HG02884 (cell line): ENCODE measurements at regions not wholly inside any gene's neighbourhood (a gene's known extent, or its start where the extent isn't known, plus 50 kb on each side); places are given as distances from the start of the nearest gene placed in this dataset.

Experiments used
- ATAC-seq: cut with Tn5 transposase; IDR thresholded peaks from one replicate; pipeline ENCODE4 v1.9.1; 2021; ENCODE audit warnings: mild to moderate bottlenecking, moderate library complexity; ENCODE audit not compliant: unreplicated experiment

DNA sequence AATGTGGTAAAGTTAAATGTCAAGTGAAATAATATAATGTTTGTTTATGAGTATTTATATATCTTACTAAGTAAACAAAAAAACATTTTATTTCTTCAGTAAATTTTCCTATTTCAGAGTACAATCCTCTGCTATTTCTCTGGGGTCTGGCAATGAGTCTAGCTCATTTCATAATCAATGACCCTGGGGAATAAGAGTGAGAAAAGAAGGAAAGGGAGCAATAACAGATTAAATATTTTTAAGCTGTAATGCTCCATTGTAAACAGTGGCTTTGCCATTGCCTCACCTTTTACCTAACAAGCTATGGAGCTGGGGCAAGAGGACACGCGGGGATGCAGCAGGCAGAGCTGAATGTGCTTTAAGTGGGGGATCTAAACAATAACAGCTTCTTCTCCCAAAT is 1071.9 kb downstream of the FLRT2 start:
- ATAC-seq = no peak

DNA sequence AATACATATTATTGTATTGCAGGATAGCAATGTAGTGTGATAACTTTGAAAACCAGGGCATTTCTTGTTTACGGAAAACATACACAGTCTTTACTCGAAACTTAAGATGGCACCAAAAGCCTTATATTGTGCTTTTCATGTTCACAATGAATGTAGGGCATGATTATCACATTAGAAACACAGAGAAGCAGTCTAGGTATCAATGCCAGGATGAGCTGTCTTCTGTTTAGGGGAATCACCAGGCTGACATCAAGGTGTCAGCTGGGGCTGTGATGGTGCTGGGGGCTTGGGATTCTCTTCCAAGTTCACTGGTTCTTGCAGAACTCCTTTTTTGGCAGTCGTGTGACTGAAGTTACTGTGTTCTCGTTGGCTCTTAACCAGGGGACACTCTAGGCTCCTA is 1067.3 kb downstream of the FLRT2 start:
- no peak for ATAC-seq

DNA sequence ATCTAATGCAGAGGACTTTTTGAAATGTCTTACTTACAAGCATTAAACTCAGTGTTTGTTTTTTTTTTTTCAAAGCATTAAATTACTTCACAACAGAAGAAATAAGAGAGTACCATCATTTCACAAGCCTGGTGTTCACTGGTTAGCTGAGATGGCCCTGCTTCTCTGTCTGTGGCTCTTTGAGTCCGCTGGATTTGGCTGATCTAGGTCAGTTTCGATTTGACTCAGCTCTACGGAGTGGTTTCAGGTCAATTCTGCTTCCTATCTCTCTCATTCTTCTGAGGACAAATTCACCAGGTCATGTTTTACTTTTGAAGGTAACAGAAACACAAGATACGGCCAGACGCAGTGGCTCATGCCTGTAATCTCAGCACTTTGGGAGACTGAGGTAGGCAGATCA is 1066.1 kb downstream of the FLRT2 start:
- no peak for ATAC-seq

DNA sequence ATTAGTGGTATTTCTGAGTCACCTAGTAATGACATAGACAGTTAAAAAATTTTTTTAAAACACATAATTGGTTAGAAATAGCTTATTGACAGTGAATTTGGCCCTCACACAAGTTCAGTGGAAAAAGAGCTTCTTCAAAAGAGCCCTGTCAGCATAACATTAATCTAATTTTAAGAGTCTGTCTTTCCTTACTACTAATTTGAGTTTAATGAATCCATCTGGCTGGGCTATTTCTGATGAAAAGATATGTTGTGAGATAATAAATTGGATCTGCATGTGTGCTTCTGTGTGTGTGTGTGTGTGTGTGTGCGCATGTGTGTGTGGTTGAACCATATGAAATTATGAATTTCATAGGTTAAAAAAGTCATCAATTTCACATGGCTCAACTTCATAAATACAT is 1045.2 kb downstream of the FLRT2 start:
- ATAC-seq = no peak

GRCh38 chr14:86574778-86575129 is 1044.8 kb downstream of the FLRT2 start:
- ATAC-seq = no peak

DNA sequence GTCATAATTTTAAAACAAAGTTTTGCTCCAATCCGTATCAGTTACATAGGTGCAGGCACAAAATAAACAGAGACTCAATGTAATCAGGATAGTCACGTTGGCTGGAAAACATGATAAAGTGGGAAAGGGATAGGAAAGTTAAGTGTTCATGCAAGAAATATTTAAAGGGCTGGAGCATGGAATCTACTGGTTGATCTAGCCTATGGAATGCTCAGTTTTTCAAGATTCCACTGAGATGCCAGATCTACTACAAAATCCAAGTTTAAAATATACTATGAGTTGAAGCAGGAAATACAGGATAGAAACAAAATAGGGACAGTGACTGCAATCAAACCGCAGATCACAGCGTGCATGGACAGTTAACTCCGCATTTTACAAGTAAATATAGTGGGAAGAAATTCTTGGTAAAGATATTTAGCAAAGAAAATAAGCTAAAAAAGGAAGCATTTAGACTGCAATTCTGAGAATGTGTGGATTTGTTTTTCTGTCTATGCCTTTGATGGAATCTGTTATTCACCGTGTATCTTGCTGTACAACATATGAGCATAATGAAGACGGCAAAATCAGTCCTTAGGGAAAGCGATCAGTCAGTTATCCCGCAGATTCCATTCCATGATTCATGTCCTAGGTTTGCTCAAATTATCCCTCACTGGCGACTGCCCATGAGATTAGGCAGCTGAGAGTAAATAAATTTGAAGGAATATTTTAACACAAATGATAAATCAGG is 1044.3 kb downstream of the FLRT2 start:
- no peak for ATAC-seq

GRCh38 chr14:86570371-86570770 is 1040.4 kb downstream of the FLRT2 start:
- no peak for ATAC-seq

GRCh38 chr14:86543521-86543920 is 1013.6 kb downstream of the FLRT2 start:
- no peak for ATAC-seq

- ATAC-seq = no peak
Measured at GRCh38 chr14:86541972-86542371, 1012.0 kb downstream of the FLRT2 start.

GRCh38 chr14:86540636-86541247 is 1010.8 kb downstream of the FLRT2 start:
- no peak for ATAC-seq

DNA sequence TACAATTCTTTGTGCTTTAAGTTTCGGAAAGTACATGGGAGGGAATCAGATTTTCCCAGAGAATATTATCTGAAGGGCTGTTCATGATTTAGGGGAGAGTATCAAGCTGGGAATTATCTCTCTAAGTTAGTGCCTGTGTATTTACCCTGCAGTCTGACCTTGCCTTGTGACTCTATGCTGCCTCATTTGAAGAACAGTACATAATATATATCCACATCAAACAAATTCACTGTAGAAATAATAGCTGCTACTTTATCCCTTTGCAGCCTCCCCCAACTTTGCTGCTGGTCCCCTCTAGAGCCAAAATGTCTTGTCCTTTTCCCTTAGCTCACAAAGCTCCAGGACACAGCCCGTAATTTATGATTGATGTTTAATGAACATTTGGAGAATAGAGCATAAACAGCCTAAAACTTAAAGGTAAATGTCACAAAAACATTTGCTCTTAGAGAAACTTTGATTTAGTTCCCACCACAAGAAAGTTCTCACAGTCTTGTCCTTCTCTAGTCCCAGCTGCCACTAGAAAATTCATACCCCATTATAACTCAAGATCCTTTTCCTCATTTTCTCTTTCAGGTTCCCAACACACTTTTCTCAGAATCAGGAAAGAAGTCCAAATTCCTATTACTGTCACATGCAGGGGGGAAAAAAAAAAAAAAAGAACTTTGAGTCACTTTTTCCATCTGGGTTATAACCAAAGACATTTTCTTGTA is 1009.6 kb downstream of the FLRT2 start:
- ATAC-seq = no peak

- no peak for ATAC-seq
Measured at GRCh38 chr14:86533834-86534233, 1003.9 kb downstream of the FLRT2 start.

GRCh38 chr14:86532219-86532618 is 1002.3 kb downstream of the FLRT2 start:
- ATAC-seq = no peak

- no peak for ATAC-seq
Measured at GRCh38 chr14:86530457-86530856, 1000.5 kb downstream of the FLRT2 start.

GRCh38 chr14:86527312-86527711 is 997.4 kb downstream of the FLRT2 start:
- no peak for ATAC-seq

DNA sequence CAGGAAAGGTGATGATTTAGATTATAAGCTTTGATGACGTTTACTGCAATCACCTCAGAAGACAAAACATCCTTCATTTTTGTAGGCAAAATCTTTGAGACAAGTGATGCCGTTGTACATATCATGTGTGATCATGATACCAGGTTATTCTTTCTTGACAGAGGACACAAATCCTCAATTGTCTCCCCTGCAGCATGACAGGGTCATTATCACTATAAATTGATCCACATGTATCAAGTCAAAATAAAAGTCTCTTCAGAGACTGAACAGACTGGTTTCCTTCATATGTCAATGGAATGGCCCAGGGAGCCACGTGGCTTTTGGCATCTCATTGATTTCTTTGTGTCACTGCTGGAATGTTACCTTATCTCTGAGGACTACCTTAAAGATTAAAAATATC is 995.7 kb downstream of the FLRT2 start:
- no peak for ATAC-seq

GRCh38 chr14:86521843-86522242 is 991.9 kb downstream of the FLRT2 start:
- no peak for ATAC-seq

DNA sequence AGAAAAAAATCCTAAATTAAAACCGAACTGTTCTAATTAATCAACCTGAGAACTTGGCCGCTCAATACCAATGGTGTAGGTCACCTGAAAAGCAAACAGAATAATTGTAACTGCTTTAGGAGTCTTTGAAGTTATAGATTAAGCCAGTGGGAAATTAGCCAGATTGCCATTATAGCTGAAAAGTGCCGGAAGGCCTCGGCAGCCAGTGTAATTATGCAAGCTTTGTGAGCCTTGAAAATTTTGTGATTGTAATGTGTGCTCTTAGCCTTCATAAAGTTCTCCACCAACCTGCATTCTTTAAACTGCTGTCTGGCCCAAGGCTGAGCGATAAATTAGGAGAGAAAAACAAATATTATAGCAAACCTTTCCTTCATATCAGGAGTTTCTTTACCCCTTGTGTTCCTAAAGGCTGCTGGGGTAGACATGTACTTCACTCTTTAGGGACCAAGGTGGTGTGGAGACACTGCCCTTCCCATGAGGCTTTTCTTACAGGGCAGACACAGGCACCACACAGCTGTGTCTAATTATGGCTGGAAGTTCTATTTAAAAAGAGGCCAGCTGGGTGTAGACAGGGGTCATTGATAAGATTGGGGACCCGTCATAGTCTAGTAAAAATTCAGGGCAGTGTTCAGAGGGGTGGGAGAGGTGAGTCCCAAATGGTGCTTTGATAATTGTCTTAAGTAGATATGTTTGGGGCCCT is 991.2 kb downstream of the FLRT2 start:
- no peak for ATAC-seq

- no peak for ATAC-seq
Measured at GRCh38 chr14:86518298-86518697, 988.4 kb downstream of the FLRT2 start.

DNA sequence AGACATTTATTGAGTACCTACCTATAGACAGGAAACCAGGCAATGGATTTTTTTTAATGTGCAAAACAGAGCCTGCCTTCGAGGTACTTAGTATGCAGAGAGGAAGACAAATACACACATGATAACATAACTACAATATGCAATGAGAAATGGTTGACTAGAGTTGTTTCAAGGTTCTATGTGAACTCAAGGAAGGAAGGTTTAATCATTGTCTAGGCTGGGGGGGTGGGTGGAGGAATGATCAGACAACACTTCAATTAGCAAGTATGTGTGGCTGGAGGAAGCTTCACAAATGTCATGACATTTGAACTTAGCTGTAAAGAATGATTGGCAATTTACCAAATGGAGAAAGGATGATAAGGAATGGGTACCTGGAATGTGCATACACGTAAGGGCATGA is 985.3 kb downstream of the FLRT2 start:
- ATAC-seq = no peak

- no peak for ATAC-seq
Measured at GRCh38 chr14:86513564-86513963, 983.6 kb downstream of the FLRT2 start.

GRCh38 chr14:86513056-86513455 is 983.1 kb downstream of the FLRT2 start:
- ATAC-seq = no peak
